Lung (tissue), 11 donors: ENCODE measurements at regions not wholly inside any gene's neighbourhood (a gene's known extent, or its start where the extent isn't known, plus 50 kb on each side); places are given as distances from the start of the nearest gene placed in this dataset.

Experiments
- ATAC-seq: fragments of 200-7000 bp; cut with Tn5 transposase; one replicate; pipeline ENCODE4 v1.9.1; 2020; ENCODE audit warnings: moderate number of reproducible peaks; ENCODE audit not compliant: insufficient read depth, low FRiP score
- DNase-seq, 3 donors: peaks; one replicate each; pipeline ENCODE4 v3.0.0-alpha.2; 2013 to 2017
- H3K27ac ChIP-seq, 2 donors: one replicate each; pipeline ENCODE4 v1.5.1; 2013; ENCODE audit warnings: mild to moderate bottlenecking in 2 of 2, moderate library complexity in 2 of 2, control low read depth in 1 of 2, inconsistent platforms in 1 of 2, low read depth in 1 of 2, low read length in 1 of 2
- H3K27me3 ChIP-seq, 3 donors: one replicate each; pipeline ENCODE4 v1.5.1; 2013; ENCODE audit warnings: low read length in 2 of 3; ENCODE audit not compliant: control insufficient read depth in 3 of 3, insufficient read depth in 3 of 3
- H3K36me3 ChIP-seq, 4 donors: one replicate each; pipeline ENCODE4 v1.5.1; 2013; ENCODE audit warnings: low read length in 4 of 4, mild to moderate bottlenecking in 1 of 4, moderate library complexity in 1 of 4; ENCODE audit not compliant: control insufficient read depth in 4 of 4, insufficient read depth in 4 of 4
- H3K4me1 ChIP-seq, 5 donors: one replicate each; pipeline ENCODE4 v1.5.1; 2013; ENCODE audit warnings: low read length in 5 of 5, mild to moderate bottlenecking in 2 of 5, moderate library complexity in 1 of 5; ENCODE audit not compliant: control insufficient read depth in 5 of 5, insufficient read depth in 5 of 5
- H3K4me3 ChIP-seq: one replicate; pipeline ENCODE4 v1.5.1; 2013; ENCODE audit warnings: mild to moderate bottlenecking, control low read depth, moderate library complexity
- H3K9ac ChIP-seq, 2 donors: one replicate each; pipeline ENCODE4 v1.5.1; 2013; ENCODE audit warnings: low read length in 2 of 2, control low read depth in 1 of 2; ENCODE audit not compliant: insufficient read depth in 1 of 2
- H3K9me3 ChIP-seq, 4 donors: one replicate each; pipeline ENCODE4 v1.5.1; 2013; ENCODE audit warnings: low read length in 3 of 4, mild to moderate bottlenecking in 1 of 4, moderate library complexity in 1 of 4; ENCODE audit not compliant: control insufficient read depth in 4 of 4, insufficient read depth in 3 of 4
- CTCF ChIP-seq: IDR thresholded peaks from 2 replicates; pipeline ENCODE4 v1.5.1; 2012; ENCODE audit warnings: mild to moderate bottlenecking; ENCODE audit errors: control extremely low read depth, extremely low read depth
- WGBS, 2 donors: extraction: QIAGEN DNeasy Blood & Tissue Kit; methylation state at CpG; one replicate each; pipeline ENCODE4 v1.1.7; 2013; 5-methylcytosine and 5-hydroxymethylcytosine counted together
- donor health status: control.
- donor health status: control.
- donor health status: Bipolar disorder and iron deficiency.
- donor health status: healthy.
- donor health status: DM: yes; HTN: yes; CAD: no.

GRCh38 chr6:120996340-120996739 lies 337.9 kb downstream of the TBC1D32 start:
- H3K4me3 ChIP-seq: no peak overlapping the region
- no peak overlapping the region for H3K27ac ChIP-seq
- no peak for TF ChIP-seq CTCF
- no peak overlapping the region for H3K9ac ChIP-seq
- H3K4me1 ChIP-seq: no peaks in the 10 kb centered on the region
- H3K27me3 ChIP-seq: no peaks in the 10 kb centered on the region
- H3K9me3 ChIP-seq: no peaks in the 10 kb centered on the region
- ATAC-seq (no peak), DNase-seq (no peak)
- 55 to 75% methylated on average over 5 of the region's 5 CpGs for WGBS, 2 donors
- no peaks in the 10 kb centered on the region for H3K36me3 ChIP-seq

GRCh38 chr6:120994573-120994967 lies 339.7 kb downstream of the TBC1D32 start:
- no peak for TF ChIP-seq CTCF
- Histone ChIP-seq H3K4me1 (no peaks in the 10 kb centered on the region), H3K4me3 (no peak overlapping the region), H3K9me3 (no peaks in the 10 kb centered on the region), H3K36me3 (no peaks in the 10 kb centered on the region), H3K9ac (no peak overlapping the region), H3K27ac (no peak overlapping the region), H3K27me3 (no peaks in the 10 kb centered on the region)
- ATAC-seq: no peak
- DNase-seq: no peak
- 66 to 82% methylated on average over 4 of the region's 4 CpGs for WGBS, 2 donors

GRCh38 chr6:120993929-120994572 lies 340.2 kb downstream of the TBC1D32 start:
- H3K4me1 ChIP-seq: no peaks in the 10 kb centered on the region
- H3K9ac ChIP-seq: no peak overlapping the region
- ATAC-seq (no peak), DNase-seq (no peak)
- no peak overlapping the region for H3K4me3 ChIP-seq
- H3K27me3 ChIP-seq: no peaks in the 10 kb centered on the region
- no peaks in the 10 kb centered on the region for H3K9me3 ChIP-seq
- no peak overlapping the region for H3K27ac ChIP-seq
- no peaks in the 10 kb centered on the region for H3K36me3 ChIP-seq
- TF ChIP-seq CTCF: no peak
- 90 to 91% methylated on average over 2 of the region's 2 CpGs for WGBS, 2 donors

GRCh38 chr6:120992257-120992656 lies 342.0 kb downstream of the TBC1D32 start:
- no peak overlapping the region for H3K27ac ChIP-seq
- H3K4me3 ChIP-seq: no peak overlapping the region
- no peaks in the 10 kb centered on the region for H3K36me3 ChIP-seq
- H3K9ac ChIP-seq: no peak overlapping the region
- H3K27me3 ChIP-seq: no peaks in the 10 kb centered on the region
- no peak for TF ChIP-seq CTCF
- no peaks in the 10 kb centered on the region for H3K9me3 ChIP-seq
- H3K4me1 ChIP-seq: no peaks in the 10 kb centered on the region
- DNase-seq (no peak), ATAC-seq (no peak)
